Brain pericyte (primary cell): ENCODE measurements at regions not wholly inside any gene's neighbourhood (a gene's known extent, or its start where the extent isn't known, plus 50 kb on each side); places are given as distances from the start of the nearest gene placed in this dataset.

Experiments used
- DNase-seq: peaks from one replicate; pipeline ENCODE4 v3.0.0-alpha.2; 2012; ENCODE audit warnings: low read depth, low spot score

- DNase-seq: no peak
Observed at GRCh38 chr16:85162478-85163277, 50.4 kb upstream of the CIBAR2 start.

DNA sequence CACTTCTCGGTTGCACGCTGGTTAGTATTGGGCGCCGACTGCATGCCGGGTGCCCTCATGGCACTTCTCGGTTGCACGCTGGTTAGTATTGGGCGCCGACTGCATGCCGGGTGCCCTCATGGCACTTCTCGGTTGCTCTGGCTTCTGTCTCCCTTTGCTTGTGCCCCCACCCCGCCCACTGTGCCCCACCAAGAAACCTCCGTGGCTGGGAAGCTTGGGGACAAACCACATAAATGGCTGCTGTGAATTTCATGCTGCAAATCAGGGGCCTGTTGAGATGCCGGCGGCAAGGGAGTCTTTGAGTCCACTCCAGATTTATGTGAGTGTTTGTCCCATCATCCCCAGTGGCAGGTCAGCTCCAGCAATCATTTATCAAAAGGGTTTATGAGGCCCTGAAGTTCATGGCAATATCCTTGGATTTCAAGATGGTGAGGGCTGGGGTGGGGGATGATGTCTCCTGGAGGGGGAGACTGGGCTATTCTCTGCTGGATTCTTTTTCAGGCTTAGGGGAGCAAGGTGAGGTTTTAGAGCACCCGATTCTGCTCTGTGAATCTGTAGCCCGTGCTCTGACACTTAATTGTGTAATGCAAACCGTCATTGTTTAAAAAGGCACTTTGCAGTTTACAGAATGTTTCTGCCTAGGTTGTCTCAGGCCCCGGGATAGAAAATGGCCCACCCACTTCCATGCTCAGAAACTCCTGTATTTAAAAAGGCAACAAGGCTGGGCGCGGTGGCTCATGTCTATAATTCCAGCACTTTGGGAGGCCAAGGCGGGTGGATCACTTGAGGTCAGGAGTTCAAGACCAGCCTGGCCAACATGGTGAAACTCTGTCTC, 51.2 kb upstream of the CIBAR2 start:
- DNase-seq: no peak

- DNase-seq: no peak
Observed at GRCh38 chr16:85164431-85164830, 52.2 kb upstream of the CIBAR2 start.

GRCh38 chr16:85164838-85165516, 52.7 kb upstream of the CIBAR2 start:
- DNase-seq: no peak

DNA sequence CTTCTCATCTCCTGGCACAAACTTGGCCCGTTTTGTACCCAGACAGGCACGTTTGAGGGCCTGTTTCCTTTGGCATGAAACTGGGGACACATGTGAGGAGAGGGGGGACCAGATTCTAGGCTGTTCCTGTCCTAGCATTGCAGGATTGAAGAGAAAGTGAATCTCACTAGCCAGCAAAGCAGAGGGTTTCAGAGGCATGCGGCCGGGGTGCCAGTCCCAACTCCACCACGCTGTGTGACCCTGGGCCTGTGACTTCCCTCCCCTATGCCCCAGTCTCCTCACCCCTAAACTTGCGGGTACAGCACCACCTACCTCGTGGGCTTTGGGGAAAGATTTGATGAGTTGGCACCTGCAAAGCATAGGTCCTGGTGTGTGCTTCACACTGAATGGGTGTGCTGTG, 53.5 kb upstream of the CIBAR2 start:
- DNase-seq: no peak

- no peak for DNase-seq
Observed at GRCh38 chr16:85166281-85166680, 54.0 kb upstream of the CIBAR2 start.

- DNase-seq: no peak
Observed at GRCh38 chr16:85166699-85167588, 54.7 kb upstream of the CIBAR2 start.

- no peak for DNase-seq
Observed at GRCh38 chr16:85167589-85168537, 55.6 kb upstream of the CIBAR2 start.

DNA sequence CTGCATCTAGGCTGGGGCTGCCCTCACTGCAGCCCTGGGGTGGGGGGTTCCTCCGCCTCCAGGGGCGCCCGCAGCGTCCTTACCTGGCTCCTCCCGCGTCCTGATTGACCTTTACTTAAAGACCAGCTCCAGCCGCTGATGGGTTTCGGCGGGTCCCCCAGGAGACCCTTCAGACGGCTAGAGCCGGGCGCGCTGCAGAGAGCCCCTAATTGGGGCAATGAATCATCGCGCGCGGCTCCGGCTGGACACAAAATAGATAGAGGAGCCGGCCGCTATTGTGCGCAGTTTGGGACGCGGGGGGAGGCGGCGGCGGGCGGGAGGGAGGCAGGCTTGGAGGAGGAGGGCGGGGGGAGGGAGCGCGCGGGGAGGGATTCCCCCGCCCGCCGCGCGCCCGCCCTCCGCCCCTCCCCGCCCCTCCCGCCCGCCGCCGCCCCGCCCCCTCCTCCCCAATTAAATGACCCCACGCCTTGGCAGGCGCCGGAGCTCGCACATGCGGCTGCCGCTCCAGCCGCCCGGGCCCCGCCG, 56.5 kb upstream of the CIBAR2 start:
- no peak for DNase-seq

DNA sequence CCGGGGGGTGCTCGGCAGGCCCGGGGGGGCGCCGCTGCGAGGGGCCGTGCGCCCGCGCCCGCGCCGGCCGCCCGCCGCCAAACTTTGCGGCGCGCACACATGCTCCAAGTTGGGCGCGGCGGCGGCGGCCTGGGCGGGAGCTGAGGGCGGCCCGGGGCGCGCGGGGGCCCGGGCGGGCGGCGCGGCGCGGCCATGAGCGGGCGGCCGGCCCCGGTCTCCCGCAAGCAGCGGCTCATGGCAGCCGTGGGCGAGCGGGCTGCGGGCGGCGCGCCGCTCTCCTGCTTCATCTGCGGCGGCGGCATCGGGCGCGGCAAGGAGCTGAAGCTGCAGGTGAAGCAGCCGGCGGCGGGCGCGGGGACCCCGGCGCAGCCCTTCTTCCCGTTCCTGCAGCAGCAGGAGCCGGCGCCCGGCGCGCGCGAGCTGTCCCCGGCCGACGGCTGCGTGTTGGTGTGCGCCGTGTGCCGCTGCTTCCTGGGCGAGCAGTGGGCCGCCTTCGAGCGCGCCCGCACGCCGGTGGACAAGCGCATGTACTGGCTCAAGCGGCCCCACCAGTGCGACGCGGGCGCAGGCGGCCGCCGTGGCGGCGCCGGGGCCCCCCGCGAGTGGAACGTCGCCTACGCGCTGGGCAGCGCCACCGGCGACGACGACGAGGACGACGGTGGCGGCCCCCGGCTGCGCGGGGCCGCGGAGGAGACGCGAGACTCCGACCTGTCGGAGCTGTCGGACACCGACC, 57.2 kb upstream of the CIBAR2 start:
- DNase-seq: no peak

DNA sequence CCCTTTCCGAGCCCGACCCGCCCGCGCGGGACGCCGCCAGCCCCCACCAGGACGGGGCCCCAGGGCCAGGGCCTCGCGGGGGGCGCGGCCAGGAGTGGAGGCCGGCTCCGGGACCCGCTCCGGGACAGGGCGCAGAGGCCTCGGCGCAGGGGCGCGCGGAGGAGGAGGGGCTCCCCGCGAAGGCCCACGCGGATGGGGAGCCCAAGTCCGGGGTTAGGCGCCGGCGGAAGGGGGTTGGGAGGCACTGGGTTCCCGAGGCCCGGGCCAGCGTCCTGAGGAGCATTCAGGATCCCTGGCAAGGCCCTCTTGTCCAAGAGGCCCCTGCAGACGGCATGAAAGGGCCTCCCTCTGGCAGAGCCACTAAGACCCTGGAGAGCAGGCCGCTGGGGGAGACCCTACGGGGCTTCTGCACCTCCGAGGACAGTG, 57.8 kb upstream of the CIBAR2 start:
- no peak for DNase-seq

DNA sequence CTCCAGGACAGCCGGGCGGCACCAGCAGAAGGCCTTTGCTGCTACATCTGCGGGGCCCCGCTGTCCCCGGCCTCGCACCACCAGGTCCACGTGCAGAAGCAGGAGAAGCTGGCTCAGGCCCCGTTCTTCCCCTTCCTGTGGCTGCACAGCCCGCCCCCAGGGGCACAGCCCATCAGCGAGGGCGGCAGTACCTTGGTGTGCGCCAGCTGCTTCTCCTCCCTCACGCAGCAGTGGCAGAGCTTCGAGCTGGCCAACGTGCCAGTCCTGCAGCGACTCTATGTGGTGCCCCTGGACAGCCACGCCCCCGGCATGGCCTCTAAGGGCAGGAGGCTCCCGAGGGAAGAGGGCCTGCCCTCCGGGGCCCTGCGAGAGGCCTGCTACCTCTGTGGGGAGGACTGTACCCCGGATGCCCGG, 58.3 kb upstream of the CIBAR2 start:
- no peak for DNase-seq

DNA sequence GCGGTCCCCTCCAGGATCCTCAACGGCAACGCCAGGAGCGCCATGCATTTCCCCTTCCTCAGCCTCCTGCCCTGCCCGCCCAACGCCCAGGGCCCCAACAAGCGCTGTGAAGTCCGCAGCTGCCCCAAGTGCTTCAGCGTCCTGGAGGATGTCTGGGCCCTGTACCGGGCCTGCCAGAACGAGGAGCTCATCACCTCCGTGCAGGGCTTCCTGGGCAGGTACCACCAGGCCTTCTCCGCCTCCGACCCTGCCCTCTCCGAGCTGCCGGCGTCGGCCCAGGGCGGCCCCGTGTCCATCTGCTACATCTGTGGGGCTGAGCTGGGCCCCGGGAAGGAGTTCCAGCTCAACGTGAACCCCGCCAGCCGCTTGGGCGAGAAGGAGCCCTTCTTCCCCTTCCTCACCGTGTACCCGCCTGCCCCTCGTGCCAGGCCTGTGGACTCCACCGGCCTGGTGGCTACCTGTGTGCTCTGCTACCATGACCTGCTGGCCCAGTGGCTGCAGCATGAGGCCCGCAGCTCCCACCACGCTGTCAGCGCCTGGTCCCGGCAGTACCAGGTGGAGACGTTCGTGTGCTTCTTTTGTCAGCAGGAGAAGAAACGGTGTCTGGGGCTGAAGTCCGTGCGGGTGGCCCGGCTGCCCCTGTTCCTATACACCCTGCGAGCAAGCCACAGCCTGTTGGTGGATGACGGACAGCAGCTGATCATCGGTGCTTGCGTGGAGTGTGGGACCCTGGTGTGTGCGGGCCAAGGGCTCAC, 58.9 kb upstream of the CIBAR2 start:
- DNase-seq: no peak

DNA sequence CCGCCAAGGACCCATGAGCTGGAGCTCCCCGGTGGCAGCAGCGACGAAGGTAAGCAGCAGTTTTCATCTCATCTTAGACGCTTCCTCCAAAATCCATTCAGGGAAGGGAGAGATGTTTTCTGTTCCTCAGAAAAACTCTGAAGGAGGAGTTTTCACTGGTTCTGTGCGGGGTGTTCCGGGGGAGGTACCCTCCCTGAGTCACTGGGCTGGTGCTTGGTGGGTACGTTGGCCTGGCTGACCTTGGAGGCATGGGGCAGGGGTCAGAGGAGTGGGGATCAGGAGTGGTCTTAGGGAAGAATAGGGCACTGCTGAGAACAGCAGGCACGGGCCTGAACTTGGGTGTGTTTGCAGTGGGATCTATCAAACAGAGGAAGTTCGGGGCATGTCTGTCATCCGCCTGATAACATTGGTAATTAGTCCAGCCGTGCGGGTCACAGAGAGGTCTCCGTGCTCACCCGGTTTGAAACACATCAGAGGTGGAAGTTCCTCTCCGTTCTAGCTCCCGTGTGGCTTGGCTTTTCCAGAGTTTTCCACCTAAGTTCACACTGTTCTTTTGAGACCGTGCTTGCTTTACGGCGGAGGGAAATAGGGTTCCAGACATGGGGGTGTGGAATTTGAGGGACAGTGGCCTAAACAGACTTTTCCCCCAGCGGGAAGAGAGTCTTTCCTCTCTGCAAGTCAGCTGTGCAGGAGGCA, 59.6 kb upstream of the CIBAR2 start:
- DNase-seq: no peak

GRCh38 chr16:85172455-85173145, 60.3 kb upstream of the CIBAR2 start:
- DNase-seq: no peak

- DNase-seq: no peak
Observed at GRCh38 chr16:85173146-85173980, 61.1 kb upstream of the CIBAR2 start.
